ENCODE measurements at regions not wholly inside any gene's neighbourhood (a gene's known extent, or its start where the extent isn't known, plus 50 kb on each side); places are given as distances from the start of the nearest gene placed in this dataset.

DNA sequence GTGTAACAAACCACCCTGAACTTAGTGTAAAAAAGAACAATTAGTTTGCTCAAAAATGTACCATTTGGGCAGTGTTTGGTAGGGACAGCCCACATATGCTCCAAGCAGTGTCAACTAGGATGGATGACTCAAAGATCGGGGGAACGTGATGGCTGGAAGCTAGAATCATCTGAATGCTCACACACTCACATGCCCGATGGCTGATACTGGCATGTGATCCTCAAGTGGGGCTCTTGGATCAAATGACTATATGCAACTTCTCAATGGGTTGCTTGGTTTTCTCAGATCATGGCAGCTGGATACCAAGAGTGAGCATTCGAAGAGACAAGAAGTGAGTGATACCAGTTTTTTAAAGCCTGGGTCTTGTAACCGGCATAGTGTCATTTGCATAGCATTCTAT, 335.9 kb upstream of the KCNMB2 start:
- Histone ChIP-seq H3K27me3 (replicated peaks; ENCODE audit: control insufficient read depth, insufficient read depth, low read length) (no peaks in the 10 kb centered on the region), H3K4me1 (no peaks in the 10 kb centered on the region), H3K36me3 (ENCODE audit: control insufficient read depth, insufficient read depth, low read length) (no peaks in the 10 kb centered on the region), H3K4me3 (ENCODE audit: low read depth, low read length) (no peak overlapping the region), H3K9me3 (no peaks in the 10 kb centered on the region)
- H3K9me3 Mint-ChIP-seq (ENCODE audit: unreplicated experiment), result no peaks in the 10 kb centered on the region
- intact Hi-C loops (cut with micrococcal nuclease; ENCODE audit: unreplicated experiment), result no loop called here
- ChIA-PET POLR2A (no interaction called here), CTCF (no interaction called here)
- no TSS peak for BruUV-seq (replicated peaks)
- H3K4me3 Mint-ChIP-seq (ENCODE audit: unreplicated experiment), result no peak overlapping the region
- no peak overlapping the region for H3K27ac Mint-ChIP-seq (ENCODE audit: unreplicated experiment)
- H3K36me3 Mint-ChIP-seq (ENCODE audit: insufficient read depth, unreplicated experiment), result no peaks in the 10 kb centered on the region
- H3K4me1 Mint-ChIP-seq (ENCODE audit: low read depth, unreplicated experiment), result no peaks in the 10 kb centered on the region
- DNase-seq, result no peak
- TF ChIP-seq, protein P1, sequence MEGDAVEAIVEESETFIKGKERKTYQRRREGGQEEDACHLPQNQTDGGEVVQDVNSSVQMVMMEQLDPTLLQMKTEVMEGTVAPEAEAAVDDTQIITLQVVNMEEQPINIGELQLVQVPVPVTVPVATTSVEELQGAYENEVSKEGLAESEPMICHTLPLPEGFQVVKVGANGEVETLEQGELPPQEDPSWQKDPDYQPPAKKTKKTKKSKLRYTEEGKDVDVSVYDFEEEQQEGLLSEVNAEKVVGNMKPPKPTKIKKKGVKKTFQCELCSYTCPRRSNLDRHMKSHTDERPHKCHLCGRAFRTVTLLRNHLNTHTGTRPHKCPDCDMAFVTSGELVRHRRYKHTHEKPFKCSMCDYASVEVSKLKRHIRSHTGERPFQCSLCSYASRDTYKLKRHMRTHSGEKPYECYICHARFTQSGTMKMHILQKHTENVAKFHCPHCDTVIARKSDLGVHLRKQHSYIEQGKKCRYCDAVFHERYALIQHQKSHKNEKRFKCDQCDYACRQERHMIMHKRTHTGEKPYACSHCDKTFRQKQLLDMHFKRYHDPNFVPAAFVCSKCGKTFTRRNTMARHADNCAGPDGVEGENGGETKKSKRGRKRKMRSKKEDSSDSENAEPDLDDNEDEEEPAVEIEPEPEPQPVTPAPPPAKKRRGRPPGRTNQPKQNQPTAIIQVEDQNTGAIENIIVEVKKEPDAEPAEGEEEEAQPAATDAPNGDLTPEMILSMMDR (IDR thresholded peaks at IDR 0.05; ENCODE audit: insufficient read depth in 1 of 2, low read depth in 1 of 2, low read length in 1 of 2, severe bottlenecking in 1 of 2, unreplicated experiment in 1 of 2), result no peak
- H3K27me3 Mint-ChIP-seq (ENCODE audit: insufficient read depth, unreplicated experiment), result no peaks in the 10 kb centered on the region

GRCh38 chr3:178201714-178202113, 334.5 kb upstream of the KCNMB2 start:
- POLR2A ChIA-PET, result no interaction called here
- Mint-ChIP-seq H3K4me1 (ENCODE audit: low read depth, unreplicated experiment) (no peaks in the 10 kb centered on the region), H3K27ac (ENCODE audit: unreplicated experiment) (no peak overlapping the region), H3K36me3 (ENCODE audit: insufficient read depth, unreplicated experiment) (no peaks in the 10 kb centered on the region), H3K9me3 (ENCODE audit: unreplicated experiment) (no peaks in the 10 kb centered on the region), H3K4me3 (ENCODE audit: unreplicated experiment) (no peak overlapping the region), H3K27me3 (ENCODE audit: insufficient read depth, unreplicated experiment) (no peaks in the 10 kb centered on the region)
- Histone ChIP-seq H3K27me3 (replicated peaks; ENCODE audit: control insufficient read depth, insufficient read depth, low read length) (no peaks in the 10 kb centered on the region), H3K4me3 (ENCODE audit: low read depth, low read length) (no peak overlapping the region), H3K9me3 (no peaks in the 10 kb centered on the region), H3K4me1 (no peaks in the 10 kb centered on the region), H3K36me3 (ENCODE audit: control insufficient read depth, insufficient read depth, low read length) (no peaks in the 10 kb centered on the region)
- no TSS peak for BruUV-seq (replicated peaks)
- CTCF ChIA-PET, result no interaction called here
- TF ChIP-seq, protein P1 (IDR thresholded peaks at IDR 0.05; ENCODE audit: insufficient read depth in 1 of 2, low read depth in 1 of 2, low read length in 1 of 2, severe bottlenecking in 1 of 2, unreplicated experiment in 1 of 2), result no peak
- DNase-seq, result no peak
- intact Hi-C loops (cut with micrococcal nuclease; ENCODE audit: unreplicated experiment), result no loop called here

DNA sequence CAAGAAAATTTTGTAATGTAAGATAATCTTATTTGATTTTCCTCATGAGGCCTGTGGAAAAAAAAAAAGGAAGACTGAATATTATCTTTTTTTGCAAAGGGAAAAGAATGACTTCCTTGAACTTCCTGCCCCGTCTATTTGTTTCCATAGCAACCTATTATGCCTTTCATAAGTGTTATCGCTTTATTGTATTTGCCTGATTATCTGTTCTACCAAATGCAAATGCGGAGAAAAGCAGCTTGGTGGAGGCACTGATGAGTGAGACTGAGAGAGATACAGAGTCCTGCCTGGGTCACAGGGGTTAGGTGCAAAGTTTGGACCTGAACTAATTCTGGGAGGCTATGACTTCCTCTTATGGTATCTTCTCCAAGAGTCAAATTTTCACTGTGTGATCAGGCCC, 334.0 kb upstream of the KCNMB2 start:
- Mint-ChIP-seq H3K9me3 (ENCODE audit: unreplicated experiment) (no peaks in the 10 kb centered on the region), H3K27ac (ENCODE audit: unreplicated experiment) (no peak overlapping the region), H3K4me3 (ENCODE audit: unreplicated experiment) (no peak overlapping the region), H3K36me3 (ENCODE audit: insufficient read depth, unreplicated experiment) (no peaks in the 10 kb centered on the region), H3K27me3 (ENCODE audit: insufficient read depth, unreplicated experiment) (no peaks in the 10 kb centered on the region), H3K4me1 (ENCODE audit: low read depth, unreplicated experiment) (no peaks in the 10 kb centered on the region)
- Histone ChIP-seq H3K4me3 (ENCODE audit: low read depth, low read length) (no peak overlapping the region), H3K9me3 (no peaks in the 10 kb centered on the region), H3K27me3 (replicated peaks; ENCODE audit: control insufficient read depth, insufficient read depth, low read length) (no peaks in the 10 kb centered on the region), H3K36me3 (ENCODE audit: control insufficient read depth, insufficient read depth, low read length) (no peaks in the 10 kb centered on the region), H3K4me1 (no peaks in the 10 kb centered on the region)
- DNase-seq, result no peak
- BruUV-seq (replicated peaks), result no TSS peak
- TF ChIP-seq, protein P1 (IDR thresholded peaks at IDR 0.05; ENCODE audit: insufficient read depth in 1 of 2, low read depth in 1 of 2, low read length in 1 of 2, severe bottlenecking in 1 of 2, unreplicated experiment in 1 of 2), result no peak
- CTCF ChIA-PET, result no interaction called here
- POLR2A ChIA-PET, result no interaction called here
- intact Hi-C loops (cut with micrococcal nuclease; ENCODE audit: unreplicated experiment), result no loop called here

Data from Caco-2 (cell line).